Progenitor cell of endocrine pancreas (in vitro differentiated cells): ENCODE measurements at regions not wholly inside any gene's neighbourhood (a gene's known extent, or its start where the extent isn't known, plus 50 kb on each side); places are given as distances from the start of the nearest gene placed in this dataset.

Experiments
- DNase-seq: peaks from one replicate; pipeline ENCODE4 v3.0.0; 2021; ENCODE audit warnings: low spot score; ENCODE audit not compliant: unreplicated experiment
- H3K27ac Mint-ChIP-seq: 2 replicates; pipeline ENCODE4 v1.8.0; 2021; ENCODE audit warnings: mild to moderate bottlenecking, moderate library complexity, mixed read lengths
- H3K27me3 Mint-ChIP-seq: 2 replicates; pipeline ENCODE4 v1.8.0; 2021; ENCODE audit warnings: mixed read lengths
- H3K36me3 Mint-ChIP-seq: 2 replicates; pipeline ENCODE4 v1.8.0; 2022; ENCODE audit warnings: mixed read lengths; ENCODE audit not compliant: insufficient read depth
- H3K4me1 Mint-ChIP-seq: 2 replicates; pipeline ENCODE4 v1.8.0; 2021; ENCODE audit warnings: low read depth, mixed read lengths
- H3K4me3 Mint-ChIP-seq: 2 replicates; pipeline ENCODE4 v1.8.0; 2021; ENCODE audit warnings: low read depth, mild to moderate bottlenecking, moderate library complexity, mixed read lengths
- H3K9me3 Mint-ChIP-seq: 2 replicates; pipeline ENCODE4 v1.8.0; 2021; ENCODE audit warnings: low read depth, mixed read lengths
- CTCF ChIP-seq: fragments of 200-600 bp; sonication (generic); IDR thresholded peaks from one replicate; pipeline ENCODE4 v1.5.0; 2021; ENCODE audit warnings: antibody characterized with exemption, mild to moderate bottlenecking; ENCODE audit not compliant: unreplicated experiment

- H3K4me1 Mint-ChIP-seq, result peaks cover 9% of the 10 kb centered on the region
- no peak for TF ChIP-seq CTCF
- no peak for DNase-seq
- H3K9me3 Mint-ChIP-seq, result peaks cover 5% of the 10 kb centered on the region
- H3K27me3 Mint-ChIP-seq, result no peaks in the 10 kb centered on the region
- no peak overlapping the region for H3K4me3 Mint-ChIP-seq
- no peak overlapping the region for H3K27ac Mint-ChIP-seq
- no peaks in the 10 kb centered on the region for H3K36me3 Mint-ChIP-seq
These were observed 584.7 kb upstream of the SORCS1 start for GRCh38 chr10:107749235-107749634.

GRCh38 chr10:107747851-107748250 lies 583.3 kb upstream of the SORCS1 start:
- no peak for DNase-seq
- Mint-ChIP-seq H3K4me1 (peaks cover 9% of the 10 kb centered on the region), H3K4me3 (no peak overlapping the region), H3K9me3 (peaks cover 5% of the 10 kb centered on the region), H3K27ac (no peak overlapping the region), H3K36me3 (no peaks in the 10 kb centered on the region), H3K27me3 (no peaks in the 10 kb centered on the region)
- no peak for TF ChIP-seq CTCF

GRCh38 chr10:107741971-107742370 lies 577.5 kb upstream of the SORCS1 start:
- no peak overlapping the region for H3K27ac Mint-ChIP-seq
- DNase-seq, result no peak
- no peaks in the 10 kb centered on the region for H3K36me3 Mint-ChIP-seq
- peaks cover 7% of the 10 kb centered on the region for H3K9me3 Mint-ChIP-seq
- no peaks in the 10 kb centered on the region for H3K27me3 Mint-ChIP-seq
- H3K4me3 Mint-ChIP-seq, result no peak overlapping the region
- TF ChIP-seq CTCF, result no peak
- peaks cover 3% of the 10 kb centered on the region for H3K4me1 Mint-ChIP-seq

GRCh38 chr10:107740962-107741690 lies 576.6 kb upstream of the SORCS1 start:
- H3K36me3 Mint-ChIP-seq, result no peaks in the 10 kb centered on the region
- DNase-seq, result no peak
- no peak overlapping the region for H3K4me3 Mint-ChIP-seq
- no peaks in the 10 kb centered on the region for H3K27me3 Mint-ChIP-seq
- H3K9me3 Mint-ChIP-seq, result peaks cover 4% of the 10 kb centered on the region
- no peak for TF ChIP-seq CTCF
- H3K4me1 Mint-ChIP-seq, result peaks cover 3% of the 10 kb centered on the region
- H3K27ac Mint-ChIP-seq, result no peak overlapping the region

GRCh38 chr10:107739951-107740350 lies 575.4 kb upstream of the SORCS1 start:
- no peaks in the 10 kb centered on the region for H3K27me3 Mint-ChIP-seq
- H3K4me3 Mint-ChIP-seq, result no peak overlapping the region
- H3K4me1 Mint-ChIP-seq, result peaks cover 3% of the 10 kb centered on the region
- H3K9me3 Mint-ChIP-seq, result peaks cover 8% of the 10 kb centered on the region
- H3K27ac Mint-ChIP-seq, result no peak overlapping the region
- TF ChIP-seq CTCF, result no peak
- H3K36me3 Mint-ChIP-seq, result no peaks in the 10 kb centered on the region
- DNase-seq, result no peak
